Colonic mucosa (tissue), 4 donors: ENCODE measurements at regions not wholly inside any gene's neighbourhood (a gene's known extent, or its start where the extent isn't known, plus 50 kb on each side); places are given as distances from the start of the nearest gene placed in this dataset.

Source experiments
- DNase-seq: peaks from one replicate; pipeline ENCODE4 v3.0.0-alpha.2; 2020
- H3K27ac ChIP-seq: fragments of 200-600 bp; one replicate; pipeline ENCODE4 v1.8.0; 2021
- H3K27me3 ChIP-seq: fragments of 200-600 bp; one replicate; pipeline ENCODE4 v1.8.0; 2021
- H3K36me3 ChIP-seq: fragments of 200-600 bp; one replicate; pipeline ENCODE4 v1.8.0; 2021
- H3K4me1 ChIP-seq: fragments of 200-600 bp; one replicate; pipeline ENCODE4 v1.8.0; 2021; ENCODE audit warnings: mild to moderate bottlenecking
- H3K4me3 ChIP-seq: fragments of 200-600 bp; one replicate; pipeline ENCODE4 v1.8.0; 2021
- H3K9ac ChIP-seq, 2 donors: one replicate each; pipeline ENCODE4 v1.7.0; 2013; ENCODE audit warnings: control low read depth in 2 of 2, low read depth in 2 of 2, low read length in 2 of 2
- H3K9me3 ChIP-seq: fragments of 200-600 bp; one replicate; pipeline ENCODE4 v1.8.0; 2021
- intact Hi-C: fragments of 100-400 bp; cut with DNase I; formaldehyde crosslinking; loops from one replicate; pipeline ENCODE4 v1.14.1; 2022
- TF ChIP-seq, protein P1 (sequence below): fragments of 200-600 bp; IDR thresholded peaks from one replicate; pipeline ENCODE4 v1.8.0; 2022; ENCODE audit warnings: antibody characterized with exemption, mild to moderate bottlenecking
- donor health status: healthy.
- donor health status: DM: no; HTN: no; CAD: no.
- donor health status: DM: no; HTN: no; CAD: no.

DNA sequence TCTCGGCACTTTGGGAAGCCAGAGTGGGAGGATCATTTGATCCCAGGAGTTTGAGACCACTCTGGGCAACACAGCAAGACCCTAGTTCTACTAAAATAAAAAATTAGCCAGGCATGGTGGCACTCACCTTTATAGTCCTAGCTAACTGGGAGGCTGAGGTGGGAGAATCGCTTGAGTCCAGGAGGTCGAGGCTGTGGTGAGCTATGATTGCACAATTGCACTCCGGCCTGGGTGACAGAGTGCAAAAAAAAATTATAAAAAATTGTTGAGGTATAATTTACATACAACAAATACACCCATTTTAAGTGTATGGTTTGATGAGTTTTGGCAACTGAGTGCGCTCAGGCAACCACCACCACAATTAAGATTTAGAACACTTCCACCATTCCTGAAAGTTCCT lies 108.5 kb upstream of the GADD45A start:
- H3K27me3 ChIP-seq, result no peaks in the 10 kb centered on the region
- intact Hi-C loops, result loop anchor here (10.0 kb wide), 1 partner anchor 48 kb away; no protein-coding TSS in a partner anchor
- TF ChIP-seq, protein P1, sequence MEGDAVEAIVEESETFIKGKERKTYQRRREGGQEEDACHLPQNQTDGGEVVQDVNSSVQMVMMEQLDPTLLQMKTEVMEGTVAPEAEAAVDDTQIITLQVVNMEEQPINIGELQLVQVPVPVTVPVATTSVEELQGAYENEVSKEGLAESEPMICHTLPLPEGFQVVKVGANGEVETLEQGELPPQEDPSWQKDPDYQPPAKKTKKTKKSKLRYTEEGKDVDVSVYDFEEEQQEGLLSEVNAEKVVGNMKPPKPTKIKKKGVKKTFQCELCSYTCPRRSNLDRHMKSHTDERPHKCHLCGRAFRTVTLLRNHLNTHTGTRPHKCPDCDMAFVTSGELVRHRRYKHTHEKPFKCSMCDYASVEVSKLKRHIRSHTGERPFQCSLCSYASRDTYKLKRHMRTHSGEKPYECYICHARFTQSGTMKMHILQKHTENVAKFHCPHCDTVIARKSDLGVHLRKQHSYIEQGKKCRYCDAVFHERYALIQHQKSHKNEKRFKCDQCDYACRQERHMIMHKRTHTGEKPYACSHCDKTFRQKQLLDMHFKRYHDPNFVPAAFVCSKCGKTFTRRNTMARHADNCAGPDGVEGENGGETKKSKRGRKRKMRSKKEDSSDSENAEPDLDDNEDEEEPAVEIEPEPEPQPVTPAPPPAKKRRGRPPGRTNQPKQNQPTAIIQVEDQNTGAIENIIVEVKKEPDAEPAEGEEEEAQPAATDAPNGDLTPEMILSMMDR, result no peak
- no peaks in the 10 kb centered on the region for H3K36me3 ChIP-seq
- no peaks in the 10 kb centered on the region for H3K9me3 ChIP-seq
- no peak overlapping the region for H3K9ac ChIP-seq
- peaks cover 7% of the 10 kb centered on the region for H3K4me1 ChIP-seq
- H3K4me3 ChIP-seq, result no peak overlapping the region
- no peak for DNase-seq
- no peak overlapping the region for H3K27ac ChIP-seq

DNA sequence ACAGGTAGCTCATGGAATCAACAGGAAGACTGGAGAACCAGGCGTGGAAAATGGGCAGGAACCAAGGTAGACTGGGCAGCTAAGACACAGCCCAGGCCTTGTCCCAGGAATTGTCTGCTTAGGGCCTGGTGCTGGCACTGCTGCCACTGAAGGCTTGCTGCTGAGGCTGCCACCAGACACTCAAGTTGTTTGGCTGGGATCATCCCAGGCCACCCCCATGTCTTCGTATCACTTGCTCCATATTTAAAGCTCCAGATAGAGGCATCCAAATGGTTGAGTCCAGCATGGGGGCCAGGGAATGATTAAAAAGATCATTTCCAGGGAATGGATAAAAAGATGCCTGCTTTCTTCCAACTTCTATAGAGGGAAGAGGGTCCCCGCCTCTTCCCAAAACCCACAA lies 107.4 kb upstream of the GADD45A start:
- no peak overlapping the region for H3K9ac ChIP-seq
- no peak overlapping the region for H3K27ac ChIP-seq
- no peak for DNase-seq
- H3K4me3 ChIP-seq, result no peak overlapping the region
- intact Hi-C loops, result loop anchor here (10.0 kb wide), 1 partner anchor 47 kb away; no protein-coding TSS in a partner anchor
- TF ChIP-seq, protein P1, result no peak
- no peaks in the 10 kb centered on the region for H3K36me3 ChIP-seq
- H3K4me1 ChIP-seq, result peaks cover 7% of the 10 kb centered on the region
- H3K27me3 ChIP-seq, result no peaks in the 10 kb centered on the region
- no peaks in the 10 kb centered on the region for H3K9me3 ChIP-seq

DNA sequence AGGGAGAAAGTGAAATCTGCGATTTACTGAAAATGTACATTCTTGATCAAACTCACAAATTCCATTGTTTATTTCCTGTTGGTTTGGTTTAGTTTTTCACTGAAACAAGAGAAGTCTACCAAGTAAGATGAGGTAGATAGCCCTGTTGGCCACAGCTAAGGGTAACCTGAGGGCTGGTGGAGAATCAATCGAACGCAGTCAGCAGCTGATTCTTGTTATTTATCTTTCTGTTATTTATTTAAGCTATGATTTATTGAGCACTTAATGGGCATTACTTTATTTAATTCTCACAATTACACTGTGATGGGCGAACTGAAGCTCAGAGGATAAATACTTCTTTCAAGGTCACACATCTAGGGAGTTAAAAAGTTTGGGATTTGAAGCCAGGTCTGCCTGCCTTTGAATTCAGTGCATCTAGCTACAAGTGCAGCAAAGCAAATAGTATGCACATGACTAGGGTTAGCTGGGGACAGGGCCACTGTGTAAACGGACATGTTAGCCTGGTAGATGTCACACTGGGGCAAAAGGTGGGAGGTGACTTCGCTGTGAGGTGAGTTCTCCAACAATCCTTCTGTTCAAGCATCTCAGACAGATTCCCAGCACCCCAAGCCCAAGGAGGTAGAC lies 106.5 kb upstream of the GADD45A start:
- DNase-seq, result no peak
- no peaks in the 10 kb centered on the region for H3K9me3 ChIP-seq
- TF ChIP-seq, protein P1, result no peak
- H3K4me3 ChIP-seq, result no peak overlapping the region
- no peak overlapping the region for H3K27ac ChIP-seq
- intact Hi-C loops, result loop anchor here (10.0 kb wide), 1 partner anchor 46 kb away; no protein-coding TSS in a partner anchor
- H3K4me1 ChIP-seq, result no peaks in the 10 kb centered on the region
- no peaks in the 10 kb centered on the region for H3K36me3 ChIP-seq
- H3K27me3 ChIP-seq, result no peaks in the 10 kb centered on the region
- H3K9ac ChIP-seq, result no peak overlapping the region

DNA sequence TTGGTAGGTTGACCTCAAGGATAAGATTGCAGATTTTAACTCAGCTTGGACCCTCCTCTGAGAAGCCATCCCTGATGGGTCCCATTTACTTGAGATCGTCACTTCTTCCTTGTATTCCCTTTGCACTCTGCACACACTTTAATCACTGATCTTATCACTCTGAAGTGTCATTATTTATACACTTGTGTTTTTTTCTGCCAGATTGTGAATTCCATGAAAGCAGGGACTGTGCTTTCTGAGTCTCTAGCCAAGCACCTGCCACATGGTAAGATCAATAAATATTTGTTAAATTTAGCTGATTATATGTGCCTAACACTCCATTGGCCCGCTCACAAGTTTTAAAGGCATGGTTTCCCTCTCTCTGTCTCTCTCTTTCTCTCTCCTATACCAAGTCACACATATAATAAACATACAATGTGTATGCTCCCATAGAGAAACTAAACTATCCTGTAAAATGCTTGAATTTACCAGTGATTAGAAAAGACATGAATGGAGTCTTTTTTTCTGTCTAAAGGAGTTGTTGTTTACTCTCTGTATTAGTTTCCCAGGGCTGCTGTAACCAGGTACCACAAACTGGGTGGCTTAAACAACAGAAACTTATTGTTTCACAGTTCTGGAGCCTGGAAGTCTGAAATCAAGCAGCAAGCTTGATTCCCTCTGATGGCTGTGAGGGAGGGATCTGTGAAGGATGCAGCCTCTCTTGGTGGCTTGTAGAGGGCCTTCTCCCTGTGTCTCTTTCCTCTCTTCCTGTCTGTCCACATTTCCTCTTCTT lies 105.2 kb upstream of the GADD45A start:
- intact Hi-C loops, result loop anchor here (10.0 kb wide), 1 partner anchor 45 kb away; no protein-coding TSS in a partner anchor
- no peaks in the 10 kb centered on the region for H3K36me3 ChIP-seq
- no peaks in the 10 kb centered on the region for H3K4me1 ChIP-seq
- no peak overlapping the region for H3K9ac ChIP-seq
- no peaks in the 10 kb centered on the region for H3K9me3 ChIP-seq
- no peaks in the 10 kb centered on the region for H3K27me3 ChIP-seq
- no peak overlapping the region for H3K27ac ChIP-seq
- DNase-seq, result no peak
- H3K4me3 ChIP-seq, result no peak overlapping the region
- TF ChIP-seq, protein P1, result no peak

DNA sequence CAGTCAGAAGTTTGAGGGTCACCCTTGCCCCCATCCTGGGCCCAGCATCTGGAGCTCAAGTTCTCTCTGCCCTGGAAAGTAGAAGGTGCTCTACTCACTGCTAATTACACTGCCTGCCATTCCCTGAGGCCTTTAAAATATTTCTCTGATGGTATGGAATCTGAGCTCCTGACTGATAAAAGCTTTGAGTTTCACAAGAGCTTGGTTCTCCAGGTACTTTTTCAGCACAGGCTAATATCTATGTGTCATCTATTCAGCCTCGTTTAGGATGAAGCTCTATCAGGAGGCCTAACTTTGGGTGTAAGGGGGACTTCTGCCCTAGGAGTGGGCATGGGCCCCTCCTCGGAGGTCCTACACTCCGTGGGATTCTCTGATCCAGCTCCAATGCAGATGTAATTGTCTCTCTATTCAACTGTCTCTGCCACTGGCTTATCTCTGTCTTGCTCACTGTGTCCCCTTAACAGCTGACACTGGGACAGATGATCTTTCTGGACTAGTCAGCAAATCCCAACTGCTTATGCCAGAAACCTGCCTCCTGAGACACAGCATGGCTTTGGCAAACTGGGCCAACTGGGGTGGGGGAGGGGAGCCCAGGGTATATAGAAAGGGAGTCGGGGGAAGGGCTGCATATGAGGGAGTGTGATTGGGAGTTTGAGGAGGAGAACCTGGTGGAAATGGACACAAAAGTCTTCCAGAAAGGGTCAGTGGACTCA lies 104.2 kb upstream of the GADD45A start:
- Histone ChIP-seq H3K27ac (no peak overlapping the region), H3K9me3 (no peaks in the 10 kb centered on the region), H3K27me3 (no peaks in the 10 kb centered on the region), H3K36me3 (no peaks in the 10 kb centered on the region), H3K4me1 (no peaks in the 10 kb centered on the region), H3K4me3 (no peak overlapping the region), H3K9ac (no peak overlapping the region)
- no peak for DNase-seq
- intact Hi-C loops, result no loop called here
- TF ChIP-seq, protein P1, result no peak
